ENCODE measurements at regions not wholly inside any gene's neighbourhood (a gene's known extent, or its start where the extent isn't known, plus 50 kb on each side); places are given as distances from the start of the nearest gene placed in this dataset.

DNA sequence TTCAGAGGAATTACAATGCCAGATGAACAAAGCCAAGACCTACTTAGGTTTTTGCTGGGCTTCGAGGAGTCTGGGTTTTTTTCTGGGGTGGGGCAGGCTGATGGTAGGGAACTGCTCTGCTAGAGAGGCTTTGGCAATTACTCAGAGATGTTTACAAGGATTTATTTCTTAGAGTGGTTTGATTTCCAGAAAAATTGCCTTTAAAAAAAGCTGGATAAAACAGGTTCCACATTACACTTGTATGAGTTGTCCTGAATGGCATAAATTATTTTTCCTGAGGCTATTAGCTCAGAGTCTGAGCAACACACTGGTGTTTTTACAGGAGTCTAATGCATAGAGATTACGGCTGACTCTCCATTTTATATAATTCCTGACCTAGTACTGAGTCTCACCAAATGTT is 118.5 kb upstream of the FRMD6 start:
- no peak for TF ChIP-seq POLR2A (IDR thresholded peaks at IDR 0.05; ENCODE audit: low read depth)
- TF ChIP-seq, protein P1, sequence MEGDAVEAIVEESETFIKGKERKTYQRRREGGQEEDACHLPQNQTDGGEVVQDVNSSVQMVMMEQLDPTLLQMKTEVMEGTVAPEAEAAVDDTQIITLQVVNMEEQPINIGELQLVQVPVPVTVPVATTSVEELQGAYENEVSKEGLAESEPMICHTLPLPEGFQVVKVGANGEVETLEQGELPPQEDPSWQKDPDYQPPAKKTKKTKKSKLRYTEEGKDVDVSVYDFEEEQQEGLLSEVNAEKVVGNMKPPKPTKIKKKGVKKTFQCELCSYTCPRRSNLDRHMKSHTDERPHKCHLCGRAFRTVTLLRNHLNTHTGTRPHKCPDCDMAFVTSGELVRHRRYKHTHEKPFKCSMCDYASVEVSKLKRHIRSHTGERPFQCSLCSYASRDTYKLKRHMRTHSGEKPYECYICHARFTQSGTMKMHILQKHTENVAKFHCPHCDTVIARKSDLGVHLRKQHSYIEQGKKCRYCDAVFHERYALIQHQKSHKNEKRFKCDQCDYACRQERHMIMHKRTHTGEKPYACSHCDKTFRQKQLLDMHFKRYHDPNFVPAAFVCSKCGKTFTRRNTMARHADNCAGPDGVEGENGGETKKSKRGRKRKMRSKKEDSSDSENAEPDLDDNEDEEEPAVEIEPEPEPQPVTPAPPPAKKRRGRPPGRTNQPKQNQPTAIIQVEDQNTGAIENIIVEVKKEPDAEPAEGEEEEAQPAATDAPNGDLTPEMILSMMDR (IDR thresholded peaks at IDR 0.05) = no peak
- TF ChIP-seq POLR2AphosphoS5 (IDR thresholded peaks at IDR 0.05) = no peak

Measured in esophagus muscularis mucosa (tissue), 3 donors.